B cell (primary cell): ENCODE measurements at regions not wholly inside any gene's neighbourhood (a gene's known extent, or its start where the extent isn't known, plus 50 kb on each side); places are given as distances from the start of the nearest gene placed in this dataset.

Experiments
- ATAC-seq: fragments of 200-7000 bp; cut with Tn5 transposase; one replicate; pipeline ENCODE4 v1.10.0; 2021; ENCODE audit warnings: low read depth, mild to moderate bottlenecking, moderate number of reproducible peaks, moderate library complexity
- CTCF ChIA-PET: fragments of 350-600 bp; sonication (Branson Sonifier 250); formaldehyde crosslinking; loops from one replicate; lab custom pipeline; 2021; ENCODE audit warnings: antibody characterized with exemption, inconsistent platforms; lab: Charles Lee
- POLR2A ChIA-PET: fragments of 350-600 bp; sonication (Branson Sonifier 250); formaldehyde crosslinking; loops from one replicate; lab custom pipeline; 2021; ENCODE audit warnings: antibody characterized with exemption; lab: Charles Lee
- DNase-seq: peaks from one replicate; pipeline ENCODE4 v3.0.0; 2013
- H2AFZ ChIP-seq: 2 replicates; pipeline ENCODE4 v1.6.1; 2012; ENCODE audit warnings: mild to moderate bottlenecking, low read depth, low read length; ENCODE audit not compliant: insufficient read depth, poor library complexity, severe bottlenecking
- H3K27ac ChIP-seq, 2 donors: 1 replicate in 1 of 2; 2 replicates in 1 of 2; pipeline ENCODE4 v1.5.1; 2012 to 2013; ENCODE audit warnings: low read length in 2 of 2, mild to moderate bottlenecking in 2 of 2, moderate library complexity in 1 of 2
- H3K27me3 ChIP-seq, 4 experiments: fragments of 200-600 bp in 1 of 4; sonication (generic) in 1 of 4; replicated peaks in 1 of 4; 1 replicate in 2 of 4; 2 replicates in 2 of 4; pipeline versions ENCODE4 v1.6.1 to v1.7.0; 2013 to 2016; ENCODE audit warnings: low read length in 3 of 4, mild to moderate bottlenecking in 2 of 4, mixed read lengths in 1 of 4, moderate library complexity in 1 of 4; ENCODE audit not compliant: insufficient read depth in 4 of 4, control insufficient read depth in 3 of 4; ENCODE audit errors: control extremely low read depth in 1 of 4
- H3K36me3 ChIP-seq, 2 experiments: replicated peaks in 1 of 2; 1 replicate in 1 of 2; 2 replicates in 1 of 2; pipeline versions ENCODE4 v1.6.1 to v1.7.1; 2013; ENCODE audit warnings: low read length in 1 of 2; ENCODE audit not compliant: insufficient read depth in 2 of 2, control insufficient read depth in 1 of 2; ENCODE audit errors: control extremely low read depth in 1 of 2, extremely low read depth in 1 of 2
- H3K4me1 ChIP-seq, 2 donors: fragments of 200-600 bp in 1 of 2; sonication (generic) in 1 of 2; 1 replicate in 1 of 2; 2 replicates in 1 of 2; pipeline versions ENCODE4 v1.5.1 to v1.6.1; 2013 to 2017; ENCODE audit warnings: low read length in 2 of 2; ENCODE audit not compliant: control insufficient read depth in 2 of 2, insufficient read depth in 2 of 2
- H3K4me2 ChIP-seq: replicated peaks from 2 replicates; pipeline ENCODE3; 2012; ENCODE audit warnings: mild to moderate bottlenecking, low read depth, low read length; ENCODE audit not compliant: poor library complexity, severe bottlenecking
- H3K4me3 ChIP-seq, 5 experiments: fragments of 200-600 bp in 1 of 5; sonication (generic) in 1 of 5; 1 replicate in 3 of 5; 2 replicates in 2 of 5; pipeline versions ENCODE4 v1.5.1 to v1.7.0; 2011 to 2016; ENCODE audit warnings: low read length in 4 of 5, mild to moderate bottlenecking in 4 of 5, low read depth in 2 of 5, control low read depth in 1 of 5, moderate library complexity in 1 of 5; ENCODE audit not compliant: insufficient read depth in 1 of 5; ENCODE audit errors: control extremely low read depth in 1 of 5, extremely low read depth in 1 of 5
- H3K79me2 ChIP-seq: fragments of 200-600 bp; sonication (generic); one replicate; pipeline ENCODE4 v1.6.0; 2016; ENCODE audit warnings: low read length; ENCODE audit not compliant: control insufficient read depth, insufficient read depth
- H3K9ac ChIP-seq: fragments of 200-600 bp; sonication (generic); 2 replicates; pipeline ENCODE4 v1.6.1; 2017; ENCODE audit warnings: mild to moderate bottlenecking, low read length, moderate library complexity
- H3K9me3 ChIP-seq, 3 donors: one replicate each; pipeline versions ENCODE4 v1.6.1 to v1.7.1; 2013; ENCODE audit warnings: low read length in 2 of 3; ENCODE audit not compliant: control insufficient read depth in 2 of 3, insufficient read depth in 1 of 3; ENCODE audit errors: control extremely low read depth in 1 of 3
- H4K20me1 ChIP-seq: 2 replicates; pipeline ENCODE4 v1.6.0; 2012; ENCODE audit warnings: mild to moderate bottlenecking, low read length; ENCODE audit not compliant: insufficient read depth, control insufficient read depth, poor library complexity, severe bottlenecking
- H3K27ac Mint-ChIP-seq: one replicate; pipeline ENCODE4 v1.8.0; 2021; ENCODE audit warnings: mixed read lengths
- H3K27me3 Mint-ChIP-seq: one replicate; pipeline ENCODE4 v1.8.0; 2021; ENCODE audit warnings: mixed read lengths
- H3K4me1 Mint-ChIP-seq: one replicate; pipeline ENCODE4 v1.8.0; 2021; ENCODE audit warnings: mixed read lengths
- H3K4me3 Mint-ChIP-seq: one replicate; pipeline ENCODE4 v1.8.0; 2021; ENCODE audit warnings: mixed read lengths
- H3K9me3 Mint-ChIP-seq: one replicate; pipeline ENCODE4 v1.8.0; 2022; ENCODE audit warnings: mixed read lengths; ENCODE audit not compliant: insufficient read depth
- EZH2 ChIP-seq: IDR thresholded peaks from 2 replicates; pipeline ENCODE4 v1.6.1; 2012; ENCODE audit warnings: borderline replicate concordance, low read depth, mild to moderate bottlenecking, moderate library complexity, low read length; ENCODE audit not compliant: insufficient read depth, poor library complexity, severe bottlenecking
- WGBS: methylation state at CpG from one replicate; pipeline ENCODE4 v1.1.5; 2013; ENCODE audit warnings: missing lambda C conversion rate; ENCODE audit not compliant: insufficient coverage; 5-methylcytosine and 5-hydroxymethylcytosine counted together
- intact Hi-C: fragments of 100-400 bp; cut with micrococcal nuclease; formaldehyde crosslinking; loops from one replicate; pipeline ENCODE4 v1.10.0; 2022
- TF ChIP-seq, protein P1 (sequence below): fragments of 200-600 bp; IDR thresholded peaks from one replicate; pipeline ENCODE4 v1.8.0; 2022; ENCODE audit warnings: antibody characterized with exemption, mild to moderate bottlenecking

DNA sequence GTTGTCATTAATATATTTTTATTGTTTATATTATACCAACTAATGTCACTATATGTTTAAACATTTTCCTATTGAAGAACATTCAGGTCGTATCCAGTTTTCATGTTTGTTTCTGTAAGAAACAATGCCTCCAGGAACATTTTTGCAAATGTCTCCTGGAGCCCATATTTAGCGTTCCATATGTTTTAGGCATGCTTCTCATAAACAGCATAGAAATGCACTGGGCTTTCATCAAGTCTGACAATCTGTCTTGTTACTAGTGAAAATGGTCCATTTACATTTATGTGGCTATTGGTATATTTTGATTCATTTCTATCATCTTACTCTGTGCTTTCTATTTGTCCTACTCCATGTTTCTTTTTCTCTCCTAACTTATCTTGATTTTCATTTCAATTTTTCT, 431.7 kb downstream of the TFAP2A start:
- Mint-ChIP-seq H3K4me1 (no peaks in the 10 kb centered on the region), H3K4me3 (no peak overlapping the region), H3K27ac (no peak overlapping the region), H3K27me3 (no peaks in the 10 kb centered on the region), H3K9me3 (peaks cover 7% of the 10 kb centered on the region)
- no peak overlapping the region for H3K4me2 ChIP-seq
- H3K79me2 ChIP-seq, result no peaks in the 10 kb centered on the region
- H3K4me3 ChIP-seq, result no peak overlapping the region
- ChIA-PET CTCF (no interaction called here), POLR2A (no interaction called here)
- no peaks in the 10 kb centered on the region for H3K4me1 ChIP-seq
- H4K20me1 ChIP-seq, result no peaks in the 10 kb centered on the region
- DNase-seq (no peak), ATAC-seq (no peak)
- no peaks in the 10 kb centered on the region for H3K36me3 ChIP-seq
- H3K9ac ChIP-seq, result no peak overlapping the region
- H3K27me3 ChIP-seq, result no peaks in the 10 kb centered on the region
- WGBS, result 100% methylated on average over 2 of the region's 2 CpGs
- TF ChIP-seq, protein P1, sequence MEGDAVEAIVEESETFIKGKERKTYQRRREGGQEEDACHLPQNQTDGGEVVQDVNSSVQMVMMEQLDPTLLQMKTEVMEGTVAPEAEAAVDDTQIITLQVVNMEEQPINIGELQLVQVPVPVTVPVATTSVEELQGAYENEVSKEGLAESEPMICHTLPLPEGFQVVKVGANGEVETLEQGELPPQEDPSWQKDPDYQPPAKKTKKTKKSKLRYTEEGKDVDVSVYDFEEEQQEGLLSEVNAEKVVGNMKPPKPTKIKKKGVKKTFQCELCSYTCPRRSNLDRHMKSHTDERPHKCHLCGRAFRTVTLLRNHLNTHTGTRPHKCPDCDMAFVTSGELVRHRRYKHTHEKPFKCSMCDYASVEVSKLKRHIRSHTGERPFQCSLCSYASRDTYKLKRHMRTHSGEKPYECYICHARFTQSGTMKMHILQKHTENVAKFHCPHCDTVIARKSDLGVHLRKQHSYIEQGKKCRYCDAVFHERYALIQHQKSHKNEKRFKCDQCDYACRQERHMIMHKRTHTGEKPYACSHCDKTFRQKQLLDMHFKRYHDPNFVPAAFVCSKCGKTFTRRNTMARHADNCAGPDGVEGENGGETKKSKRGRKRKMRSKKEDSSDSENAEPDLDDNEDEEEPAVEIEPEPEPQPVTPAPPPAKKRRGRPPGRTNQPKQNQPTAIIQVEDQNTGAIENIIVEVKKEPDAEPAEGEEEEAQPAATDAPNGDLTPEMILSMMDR, result no peak
- TF ChIP-seq EZH2, result no peak
- H2AFZ ChIP-seq, result no peak overlapping the region
- peaks cover 0 to 3% (median 0%) of the 10 kb centered on the region in 3 donors for H3K9me3 ChIP-seq
- H3K27ac ChIP-seq, result no peak overlapping the region
- intact Hi-C loops, result no loop called here

DNA sequence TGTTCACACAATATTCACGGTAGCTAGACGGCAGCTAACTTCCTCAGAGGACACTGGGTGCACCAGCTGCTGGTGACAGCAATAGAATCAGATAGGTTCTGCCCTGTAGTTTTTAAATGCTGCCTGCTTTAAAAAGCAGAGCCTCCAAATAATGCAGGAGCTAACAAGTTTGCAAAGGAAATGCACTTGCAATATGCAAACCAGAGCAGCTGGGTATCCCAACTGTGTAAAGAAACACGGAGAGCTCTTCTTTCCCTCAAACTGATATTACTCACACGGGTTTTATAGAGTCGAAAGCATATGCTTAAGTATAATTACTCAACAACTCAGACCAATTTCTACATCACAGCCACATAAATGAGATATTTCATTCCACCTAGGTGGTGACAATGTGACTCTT, 432.7 kb downstream of the TFAP2A start:
- H2AFZ ChIP-seq, result no peak overlapping the region
- POLR2A ChIA-PET, result no interaction called here
- H3K4me1 ChIP-seq, result no peaks in the 10 kb centered on the region
- no peaks in the 10 kb centered on the region for H3K27me3 ChIP-seq
- Mint-ChIP-seq H3K9me3 (peaks cover 7% of the 10 kb centered on the region), H3K4me3 (no peak overlapping the region), H3K27ac (no peak overlapping the region), H3K27me3 (no peaks in the 10 kb centered on the region), H3K4me1 (no peaks in the 10 kb centered on the region)
- H4K20me1 ChIP-seq, result no peaks in the 10 kb centered on the region
- CTCF ChIA-PET, result no interaction called here
- no peak overlapping the region for H3K4me3 ChIP-seq
- H3K27ac ChIP-seq, result no peak overlapping the region
- no peak overlapping the region for H3K9ac ChIP-seq
- 72% methylated on average over 4 of the region's 5 CpGs for WGBS
- DNase-seq (no peak), ATAC-seq (no peak)
- H3K79me2 ChIP-seq, result no peaks in the 10 kb centered on the region
- H3K36me3 ChIP-seq, result no peaks in the 10 kb centered on the region
- H3K4me2 ChIP-seq, result no peak overlapping the region
- intact Hi-C loops, result no loop called here
- peaks cover 0 to 3% (median 0%) of the 10 kb centered on the region in 3 donors for H3K9me3 ChIP-seq
- no peak for TF ChIP-seq EZH2
- TF ChIP-seq, protein P1, result no peak
